ENCODE measurements at regions not wholly inside any gene's neighbourhood (a gene's known extent, or its start where the extent isn't known, plus 50 kb on each side); places are given as distances from the start of the nearest gene placed in this dataset.

DNA sequence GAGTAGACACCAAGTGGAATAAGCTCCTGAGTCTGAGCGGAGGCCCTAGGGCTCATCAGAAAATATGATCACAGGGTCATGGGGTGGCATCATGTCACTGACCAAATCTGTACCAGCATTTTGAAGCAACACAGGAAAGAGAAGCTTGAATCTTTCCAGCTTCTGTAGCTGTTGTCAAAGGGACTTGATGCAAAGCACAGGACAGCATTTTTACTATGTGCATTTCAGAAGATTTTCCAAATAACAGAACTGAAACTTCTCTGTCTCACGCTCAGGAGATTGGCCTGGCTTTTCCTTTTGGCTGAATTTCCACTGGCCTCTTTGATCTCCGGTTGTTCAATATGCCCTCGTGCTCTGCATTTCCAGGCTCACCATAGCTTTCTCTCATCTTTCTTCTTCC is 127.2 kb upstream of the ATP1B1 start (continued):
- TF ChIP-seq, protein P1, sequence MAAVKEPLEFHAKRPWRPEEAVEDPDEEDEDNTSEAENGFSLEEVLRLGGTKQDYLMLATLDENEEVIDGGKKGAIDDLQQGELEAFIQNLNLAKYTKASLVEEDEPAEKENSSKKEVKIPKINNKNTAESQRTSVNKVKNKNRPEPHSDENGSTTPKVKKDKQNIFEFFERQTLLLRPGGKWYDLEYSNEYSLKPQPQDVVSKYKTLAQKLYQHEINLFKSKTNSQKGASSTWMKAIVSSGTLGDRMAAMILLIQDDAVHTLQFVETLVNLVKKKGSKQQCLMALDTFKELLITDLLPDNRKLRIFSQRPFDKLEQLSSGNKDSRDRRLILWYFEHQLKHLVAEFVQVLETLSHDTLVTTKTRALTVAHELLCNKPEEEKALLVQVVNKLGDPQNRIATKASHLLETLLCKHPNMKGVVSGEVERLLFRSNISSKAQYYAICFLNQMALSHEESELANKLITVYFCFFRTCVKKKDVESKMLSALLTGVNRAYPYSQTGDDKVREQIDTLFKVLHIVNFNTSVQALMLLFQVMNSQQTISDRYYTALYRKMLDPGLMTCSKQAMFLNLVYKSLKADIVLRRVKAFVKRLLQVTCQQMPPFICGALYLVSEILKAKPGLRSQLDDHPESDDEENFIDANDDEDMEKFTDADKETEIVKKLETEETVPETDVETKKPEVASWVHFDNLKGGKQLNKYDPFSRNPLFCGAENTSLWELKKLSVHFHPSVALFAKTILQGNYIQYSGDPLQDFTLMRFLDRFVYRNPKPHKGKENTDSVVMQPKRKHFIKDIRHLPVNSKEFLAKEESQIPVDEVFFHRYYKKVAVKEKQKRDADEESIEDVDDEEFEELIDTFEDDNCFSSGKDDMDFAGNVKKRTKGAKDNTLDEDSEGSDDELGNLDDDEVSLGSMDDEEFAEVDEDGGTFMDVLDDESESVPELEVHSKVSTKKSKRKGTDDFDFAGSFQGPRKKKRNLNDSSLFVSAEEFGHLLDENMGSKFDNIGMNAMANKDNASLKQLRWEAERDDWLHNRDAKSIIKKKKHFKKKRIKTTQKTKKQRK (IDR thresholded peaks at IDR 0.05; ENCODE audit: low read length): no peak
- TF ChIP-seq NFIC (IDR thresholded peaks at IDR 0.05; ENCODE audit: low read length): no peak
- no peak for TF ChIP-seq PITX1 (CRISPR knock-in tag; IDR thresholded peaks at IDR 0.05)

DNA sequence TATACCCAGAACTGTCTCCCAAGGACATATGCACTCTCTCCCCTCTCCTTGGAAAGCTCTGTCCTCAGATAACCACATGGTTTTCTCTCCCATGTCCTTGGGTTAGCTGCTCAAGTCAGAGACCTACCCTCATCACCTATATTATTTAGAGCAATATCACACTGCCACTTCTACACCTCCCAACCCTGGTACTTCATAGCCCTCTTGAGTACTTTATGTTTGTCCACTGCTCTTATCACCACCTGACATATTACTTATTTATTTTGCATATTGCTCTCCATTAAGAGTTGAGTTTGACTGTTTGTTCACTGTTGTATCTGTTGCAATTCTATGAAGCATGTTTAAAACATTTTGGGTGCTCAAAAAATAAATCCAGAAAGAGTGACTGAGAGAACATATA is 126.3 kb upstream of the ATP1B1 start:
- intact Hi-C loops (cut with micrococcal nuclease; ENCODE audit: unreplicated experiment) (loop anchor here (10.0 kb wide), 1 partner anchor 345 kb away; no protein-coding TSS in a partner anchor), in situ Hi-C loops (cut with HindIII; ENCODE audit: extremely low pct_ligation_motif_present, low pct_unique_long_range_greater_than_20kb) (no loop called here)
- CTCF ChIA-PET (ENCODE audit: low intra/inter-chr PET ratio, low total read pairs): no interaction called here
- no peaks in the 10 kb centered on the region for H3K36me3 ChIP-seq (replicated peaks in 1 of 2; ENCODE audit: control insufficient read depth in 1 of 2, insufficient read depth in 2 of 2, low read length in 2 of 2)
- no peak overlapping the region for H3K9ac ChIP-seq (ENCODE audit: insufficient read depth, low read depth, low read length)
- H4K20me1 ChIP-seq (ENCODE audit: insufficient read depth, low read length): no peaks in the 10 kb centered on the region
- no peak overlapping the region for H2AFZ ChIP-seq (ENCODE audit: low read length)
- POLR2A ChIA-PET: no interaction called here
- BruUV-seq (replicated peaks): no TSS peak
- no peak overlapping the region for H3K4me3 ChIP-seq (replicated peaks in 1 of 3; ENCODE audit: insufficient read depth in 1 of 3, low read depth in 2 of 3, low read length in 3 of 3)
- H3K4me2 ChIP-seq (ENCODE audit: low read depth, low read length): no peak overlapping the region
- FAIRE-seq: no peak
- H3K4me1 ChIP-seq (ENCODE audit: insufficient read depth, low read length): no peaks in the 10 kb centered on the region
- H3K27ac ChIP-seq (ENCODE audit: extremely low read length, insufficient read depth, low read length): no peak overlapping the region
- H3K27me3 ChIP-seq (ENCODE audit: control insufficient read depth in 1 of 2, insufficient read depth in 2 of 2, low read length in 2 of 2): no peaks in the 10 kb centered on the region
- no peak for ATAC-seq
- no peak for DNase-seq (ENCODE audit: low spot score)
- no peaks in the 10 kb centered on the region for H3K9me3 ChIP-seq (ENCODE audit: low read length)
- H3K79me2 ChIP-seq (ENCODE audit: insufficient read depth, low read length): no peaks in the 10 kb centered on the region
- TF ChIP-seq EED (CRISPR knock-in tag; IDR thresholded peaks at IDR 0.05) (no peak), ZNF547 (CRISPR knock-in tag; IDR thresholded peaks at IDR 0.05) (no peak), ZNF407 (CRISPR knock-in tag; IDR thresholded peaks at IDR 0.05; ENCODE audit: not compliant biosample characterization) (no peak), CREB1 (IDR thresholded peaks at IDR 0.05) (no peak), CREB1 (CRISPR knock-in tag; IDR thresholded peaks at IDR 0.05) (no peak), ZNF451 (CRISPR knock-in tag; IDR thresholded peaks at IDR 0.05) (no peak), ZNF235 (CRISPR knock-in tag; IDR thresholded peaks at IDR 0.05; ENCODE audit: borderline replicate concordance) (no peak)
